Stimulated activated effector memory CD8-positive, alpha-beta T cell treated with anti-CD3 and anti-CD28 coated beads, Interleukin-12 subunit alpha, Interleukin-12 subunit beta, amount 100 ng/mL, for 72 hours (primary cell): ENCODE measurements at regions not wholly inside any gene's neighbourhood (a gene's known extent, or its start where the extent isn't known, plus 50 kb on each side); places are given as distances from the start of the nearest gene placed in this dataset.
A peak's percentile ranks its signal among the peaks of the same experiment; 100 is the strongest.
"Not testable (repeated sequence)": the region's sequence is repeated elsewhere in the genome, so short reads cannot be mapped to it uniquely, and the experiment has no call there.

Experiments used
- ATAC-seq: fragments of 150-1000 bp; cut with Tn5 transposase; 2 replicates; pipeline ENCODE4 v1.10.0; 2021
- DNase-seq, 2 donors: peaks; one replicate each; pipeline ENCODE4 v3.0.0; 2021 to 2022; ENCODE audit warnings: low spot score in 2 of 2
- H3K27ac Mint-ChIP-seq: one replicate; pipeline ENCODE4 v1.8.0; 2022; ENCODE audit warnings: mild to moderate bottlenecking, mixed read lengths
- H3K36me3 Mint-ChIP-seq: one replicate; pipeline ENCODE4 v1.8.0; 2022; ENCODE audit warnings: mild to moderate bottlenecking, mixed read lengths
- H3K4me1 Mint-ChIP-seq: one replicate; pipeline ENCODE4 v1.8.0; 2022; ENCODE audit warnings: mixed read lengths
- H3K4me3 Mint-ChIP-seq: one replicate; pipeline ENCODE4 v1.8.0; 2022; ENCODE audit warnings: mild to moderate bottlenecking, mixed read lengths
- H3K9me3 Mint-ChIP-seq: one replicate; pipeline ENCODE4 v1.8.0; 2022; ENCODE audit warnings: mixed read lengths

DNA sequence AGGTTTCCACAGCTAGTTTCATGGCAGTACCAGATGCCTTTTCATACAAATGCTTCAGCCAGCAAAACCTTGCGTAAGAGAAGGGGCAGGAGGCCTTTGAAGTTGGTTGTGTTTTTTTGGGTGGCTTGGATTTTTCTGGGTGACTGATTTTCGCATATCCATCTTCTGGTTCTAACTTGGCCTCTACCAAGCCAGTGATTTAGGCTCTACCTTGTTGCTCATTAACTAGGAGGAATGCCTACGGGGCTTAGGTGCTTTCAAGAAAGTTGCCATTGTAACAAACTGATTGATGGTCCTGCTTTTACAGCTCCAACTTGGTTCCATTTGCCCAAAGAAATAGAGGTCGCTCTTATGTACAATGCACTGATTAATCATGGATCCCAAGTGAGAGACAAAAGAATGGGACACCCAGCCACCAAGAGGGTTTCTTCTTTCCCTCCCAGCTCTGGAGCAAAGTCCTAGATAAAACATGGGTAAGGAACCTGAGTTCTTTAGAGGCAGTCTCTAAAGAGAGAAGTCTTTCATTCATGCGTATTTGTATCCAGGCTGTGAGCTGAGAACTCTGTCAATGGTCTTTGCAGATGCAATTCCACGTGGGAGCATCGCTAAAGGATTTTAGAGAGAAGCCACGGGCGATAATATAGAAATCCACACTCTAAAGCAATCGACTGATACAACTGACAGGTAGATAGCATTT, 92.1 kb upstream of the FGFR2 start:
- ATAC-seq (no peak), DNase-seq (no peak)
- Mint-ChIP-seq H3K4me1 (no peaks in the 10 kb centered on the region), H3K27ac (no peak overlapping the region), H3K4me3 (no peak overlapping the region), H3K36me3 (no peaks in the 10 kb centered on the region), H3K9me3 (no peaks in the 10 kb centered on the region)

DNA sequence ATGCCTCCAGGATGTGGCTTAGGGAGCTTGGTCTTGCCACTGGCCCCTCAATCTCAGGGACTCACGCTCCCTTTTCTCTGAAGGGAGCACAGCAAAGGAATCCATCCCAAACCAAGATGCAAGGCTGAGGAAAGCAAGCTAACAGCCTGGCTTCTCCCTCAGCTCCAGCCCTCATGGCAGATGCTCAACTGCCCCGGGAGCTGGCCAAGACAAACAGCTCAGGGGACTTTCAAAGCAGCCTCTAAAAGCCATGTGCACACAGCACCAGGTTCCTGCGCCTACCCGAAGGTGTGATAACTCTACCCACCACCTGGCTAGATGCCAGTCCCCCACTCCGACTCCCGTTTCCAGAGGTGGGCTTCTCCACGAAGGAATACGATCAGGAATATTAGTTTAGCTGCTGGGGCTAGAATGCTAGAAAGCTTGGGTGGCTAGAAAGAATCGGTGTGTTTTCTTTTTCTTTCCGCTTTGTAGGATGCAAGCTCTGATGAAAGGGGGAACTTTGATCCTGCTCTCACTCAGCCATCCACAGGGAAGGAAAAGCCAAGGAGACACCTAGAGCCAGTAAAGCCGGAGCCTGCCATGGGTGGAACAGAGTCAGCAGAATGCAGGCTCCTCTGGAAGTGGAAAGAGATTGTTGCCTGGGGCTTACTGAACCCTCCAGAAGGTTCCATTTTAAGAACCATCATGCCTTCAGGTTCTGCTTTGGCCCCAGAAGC, 89.0 kb upstream of the FGFR2 start:
- Mint-ChIP-seq H3K4me3 (no peak overlapping the region), H3K4me1 (no peaks in the 10 kb centered on the region), H3K27ac (no peak overlapping the region), H3K36me3 (no peaks in the 10 kb centered on the region), H3K9me3 (no peaks in the 10 kb centered on the region)
- ATAC-seq, result no peak
- no peak for DNase-seq

DNA sequence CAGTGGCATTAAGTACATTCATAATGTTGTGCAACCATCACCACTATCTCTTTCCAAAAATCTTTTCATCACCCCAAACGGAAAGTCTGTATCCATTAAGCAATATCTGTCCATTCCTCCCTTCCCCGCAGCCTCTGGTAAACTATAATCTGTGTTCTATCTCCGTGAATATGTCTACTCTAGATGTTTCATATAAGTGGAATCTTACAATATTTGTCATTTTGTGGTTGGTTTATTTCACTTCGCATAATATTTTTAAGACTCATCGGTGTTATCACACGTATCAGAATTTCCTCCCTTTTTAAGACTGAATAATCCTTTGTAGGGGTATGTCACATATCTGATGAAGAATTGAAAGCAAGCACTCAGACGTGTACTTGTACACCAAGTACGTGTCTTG, 86.0 kb upstream of the FGFR2 start:
- H3K36me3 Mint-ChIP-seq, result no peaks in the 10 kb centered on the region
- DNase-seq (no peak), ATAC-seq (no peak)
- no peaks in the 10 kb centered on the region for H3K4me1 Mint-ChIP-seq
- H3K9me3 Mint-ChIP-seq, result no peaks in the 10 kb centered on the region
- no peak overlapping the region for H3K27ac Mint-ChIP-seq
- H3K4me3 Mint-ChIP-seq, result no peak overlapping the region

- no peaks in the 10 kb centered on the region for H3K36me3 Mint-ChIP-seq
- no peak for ATAC-seq
Measured at GRCh38 chr10:121683816-121684215, 85.6 kb upstream of the FGFR2 start.

GRCh38 chr10:121683366-121683765, 85.1 kb upstream of the FGFR2 start:
- H3K4me3 Mint-ChIP-seq, result no peak overlapping the region

More at GRCh38 chr10:121683816-121684215, 85.6 kb upstream of the FGFR2 start:
- Mint-ChIP-seq H3K4me3 (no peak overlapping the region), H3K4me1 (no peaks in the 10 kb centered on the region), H3K9me3 (no peaks in the 10 kb centered on the region), H3K27ac (no peak overlapping the region)
- no peak for DNase-seq

GRCh38 chr10:121681997-121682687, 83.9 kb upstream of the FGFR2 start:
- ATAC-seq (no peak), DNase-seq (no peak)
- H3K27ac Mint-ChIP-seq, result no peak overlapping the region
- no peaks in the 10 kb centered on the region for H3K9me3 Mint-ChIP-seq
- no peaks in the 10 kb centered on the region for H3K4me1 Mint-ChIP-seq
- H3K36me3 Mint-ChIP-seq, result no peaks in the 10 kb centered on the region
- H3K4me3 Mint-ChIP-seq, result no peak overlapping the region

More at GRCh38 chr10:121683366-121683765, 85.1 kb upstream of the FGFR2 start:
- Mint-ChIP-seq H3K4me1 (no peaks in the 10 kb centered on the region), H3K36me3 (no peaks in the 10 kb centered on the region), H3K9me3 (no peaks in the 10 kb centered on the region), H3K27ac (no peak overlapping the region)
- ATAC-seq (no peak), DNase-seq (no peak)

GRCh38 chr10:121680879-121681655, 82.8 kb upstream of the FGFR2 start:
- H3K4me1 Mint-ChIP-seq, result no peaks in the 10 kb centered on the region
- ATAC-seq (no peak), DNase-seq (no peak)
- no peak overlapping the region for H3K27ac Mint-ChIP-seq
- no peak overlapping the region for H3K4me3 Mint-ChIP-seq
- no peaks in the 10 kb centered on the region for H3K9me3 Mint-ChIP-seq
- no peaks in the 10 kb centered on the region for H3K36me3 Mint-ChIP-seq

DNA sequence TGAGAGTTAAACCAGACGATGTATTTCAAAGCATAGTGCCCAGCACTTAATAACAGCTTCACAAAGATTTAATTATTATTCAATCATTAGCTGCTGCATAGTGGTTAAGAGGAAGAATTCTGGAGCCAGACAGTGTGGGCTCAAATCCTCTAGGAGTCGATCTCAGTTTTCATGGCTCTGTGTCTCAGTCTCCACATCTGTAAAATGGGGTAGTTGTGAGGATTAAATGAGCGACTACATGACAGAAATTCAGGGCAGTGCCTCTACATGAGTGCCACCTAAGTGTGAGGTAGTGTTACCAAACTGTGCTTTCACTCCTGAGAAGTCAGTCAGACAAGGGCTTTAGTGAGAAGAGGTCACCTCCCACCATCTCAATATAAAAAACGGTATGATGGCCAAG, 81.7 kb upstream of the FGFR2 start:
- no peaks in the 10 kb centered on the region for H3K9me3 Mint-ChIP-seq
- no peaks in the 10 kb centered on the region for H3K36me3 Mint-ChIP-seq
- ATAC-seq (no peak), DNase-seq (no peak)
- no peaks in the 10 kb centered on the region for H3K4me1 Mint-ChIP-seq
- no peak overlapping the region for H3K4me3 Mint-ChIP-seq
- H3K27ac Mint-ChIP-seq, result no peak overlapping the region

GRCh38 chr10:121678631-121679174, 80.5 kb upstream of the FGFR2 start:
- no peak for DNase-seq
- no peak overlapping the region for H3K4me3 Mint-ChIP-seq
- peak; percentile 39 for ATAC-seq
- peak overlapping the region; percentile 23 for H3K27ac Mint-ChIP-seq
- H3K9me3 Mint-ChIP-seq, result no peaks in the 10 kb centered on the region
- H3K4me1 Mint-ChIP-seq, result no peaks in the 10 kb centered on the region
- H3K36me3 Mint-ChIP-seq, result no peaks in the 10 kb centered on the region

- no peaks in the 10 kb centered on the region for H3K4me1 Mint-ChIP-seq
- no peak overlapping the region for H3K4me3 Mint-ChIP-seq
- no peak overlapping the region for H3K27ac Mint-ChIP-seq
- no peaks in the 10 kb centered on the region for H3K9me3 Mint-ChIP-seq
- H3K36me3 Mint-ChIP-seq, result no peaks in the 10 kb centered on the region
- no peak for ATAC-seq
- no peak for DNase-seq
Measured at GRCh38 chr10:121677880-121678279, 79.6 kb upstream of the FGFR2 start.

DNA sequence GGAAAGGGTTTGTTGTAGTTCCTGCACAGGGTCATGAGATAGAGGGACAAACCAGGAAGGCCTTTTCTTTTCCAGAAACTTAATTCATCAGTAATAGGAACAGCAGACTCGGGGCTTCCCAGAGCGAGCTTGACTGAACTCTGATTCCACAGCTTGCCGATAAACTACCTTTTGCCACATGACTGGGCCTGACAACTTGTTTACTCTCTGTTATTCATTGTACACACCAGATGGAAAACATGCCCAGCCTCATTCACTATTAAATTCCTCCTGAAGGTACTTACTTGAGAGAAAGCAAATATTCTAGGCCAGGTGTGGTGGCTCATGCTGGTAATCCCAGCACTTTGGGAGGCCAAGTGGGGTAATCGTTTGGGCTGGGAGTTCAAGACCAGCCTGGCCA, 77.1 kb upstream of the FGFR2 start:
- Mint-ChIP-seq H3K4me3 (no peak overlapping the region), H3K9me3 (no peaks in the 10 kb centered on the region), H3K4me1 (no peaks in the 10 kb centered on the region), H3K36me3 (no peaks in the 10 kb centered on the region), H3K27ac (no peak overlapping the region)
- ATAC-seq (no peak), DNase-seq (no peak)

- DNase-seq, result no peak
- no peaks in the 10 kb centered on the region for H3K36me3 Mint-ChIP-seq
- no peak for ATAC-seq
- H3K27ac Mint-ChIP-seq, result no peak overlapping the region
- H3K9me3 Mint-ChIP-seq, result no peaks in the 10 kb centered on the region
- no peaks in the 10 kb centered on the region for H3K4me1 Mint-ChIP-seq
- H3K4me3 Mint-ChIP-seq, result no peak overlapping the region
Measured at GRCh38 chr10:121674885-121675284, 76.6 kb upstream of the FGFR2 start.

- ATAC-seq, result no peak
- Mint-ChIP-seq H3K4me3 (no peak overlapping the region), H3K9me3 (no peaks in the 10 kb centered on the region), H3K36me3 (no peaks in the 10 kb centered on the region), H3K4me1 (no peaks in the 10 kb centered on the region), H3K27ac (no peak overlapping the region)
- no peak for DNase-seq
Measured at GRCh38 chr10:121672733-121673132, 74.5 kb upstream of the FGFR2 start.

DNA sequence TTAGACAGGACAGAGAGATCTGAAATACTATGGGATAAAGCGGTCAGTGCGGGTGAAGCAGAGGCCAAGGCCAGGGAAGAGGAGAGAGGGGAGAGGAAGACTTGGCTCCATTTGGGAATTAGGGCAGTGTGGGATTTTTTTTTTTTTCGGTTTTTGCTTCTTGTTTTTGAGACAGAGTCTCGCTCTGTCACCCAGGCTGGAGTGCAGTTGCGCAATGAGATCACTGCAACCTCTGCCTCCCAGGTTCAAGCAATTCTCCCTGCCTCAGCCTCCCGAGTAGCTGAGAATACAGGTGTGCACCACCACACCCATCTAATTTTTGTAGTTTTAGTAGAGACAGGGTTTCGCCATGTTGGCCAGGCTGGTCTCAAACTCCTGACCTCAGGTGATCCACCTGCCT, 71.6 kb upstream of the FGFR2 start:
- not testable (repeated sequence) for H3K9me3 Mint-ChIP-seq, H3K36me3 Mint-ChIP-seq, H3K27ac Mint-ChIP-seq, ATAC-seq, H3K4me1 Mint-ChIP-seq, H3K4me3 Mint-ChIP-seq, DNase-seq

DNA sequence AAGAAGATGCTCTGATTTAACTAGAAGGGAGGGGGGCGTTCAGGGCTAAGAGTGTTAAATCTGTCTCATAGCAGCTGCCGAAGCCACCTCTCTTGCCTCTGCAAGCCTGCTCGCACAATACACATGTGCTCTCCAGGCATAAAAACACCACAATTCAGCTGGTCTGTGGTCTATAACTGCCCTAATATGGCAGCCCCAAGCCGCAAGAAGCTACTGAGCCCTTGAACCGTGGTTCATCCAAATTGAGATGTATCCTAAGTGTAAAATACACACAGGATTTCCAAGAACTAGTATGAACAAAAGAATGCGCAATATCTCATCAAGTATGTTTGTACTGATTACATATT, 70.8 kb upstream of the FGFR2 start:
- ATAC-seq (no peak), DNase-seq (no peak)
- peaks cover 7% of the 10 kb centered on the region for H3K9me3 Mint-ChIP-seq
- H3K4me3 Mint-ChIP-seq, result no peak overlapping the region
- no peaks in the 10 kb centered on the region for H3K4me1 Mint-ChIP-seq
- no peaks in the 10 kb centered on the region for H3K36me3 Mint-ChIP-seq
- H3K27ac Mint-ChIP-seq, result no peak overlapping the region
